ENCODE measurements at regions not wholly inside any gene's neighbourhood (a gene's known extent, or its start where the extent isn't known, plus 50 kb on each side); places are given as distances from the start of the nearest gene placed in this dataset.

- no peak overlapping the region for H3K4me3 ChIP-seq (ENCODE audit: low read depth, low read length)
- DNase-seq (ENCODE audit: low read depth): no peak
- no peak for TF ChIP-seq CTCF (conservative IDR thresholded peaks at IDR 0.05; ENCODE audit: low read depth, low read length)
Measured at GRCh38 chr1:8171751-8172464, 145.8 kb upstream of the ERRFI1 start.

GRCh38 chr1:8170059-8170835, 144.1 kb upstream of the ERRFI1 start:
- no peak for TF ChIP-seq CTCF (conservative IDR thresholded peaks at IDR 0.05; ENCODE audit: low read depth, low read length)
- no peak overlapping the region for H3K4me3 ChIP-seq (ENCODE audit: low read depth, low read length)

GRCh38 chr1:8169364-8170058, 143.4 kb upstream of the ERRFI1 start:
- peak; percentile 96 for DNase-seq (ENCODE audit: low read depth)
- H3K4me3 ChIP-seq (ENCODE audit: low read depth, low read length): no peak overlapping the region
- no peak for TF ChIP-seq CTCF (conservative IDR thresholded peaks at IDR 0.05; ENCODE audit: low read depth, low read length)

More at GRCh38 chr1:8170059-8170835, 144.1 kb upstream of the ERRFI1 start:
- no peak for DNase-seq (ENCODE audit: low read depth)

- no peak for TF ChIP-seq CTCF (conservative IDR thresholded peaks at IDR 0.05; ENCODE audit: low read depth, low read length)
- no peak overlapping the region for H3K4me3 ChIP-seq (ENCODE audit: low read depth, low read length)
- no peak for DNase-seq (ENCODE audit: low read depth)
Measured at GRCh38 chr1:8167936-8168335, 141.8 kb upstream of the ERRFI1 start.

GRCh38 chr1:8166406-8166805, 140.3 kb upstream of the ERRFI1 start:
- TF ChIP-seq CTCF (conservative IDR thresholded peaks at IDR 0.05; ENCODE audit: low read depth, low read length): no peak
- DNase-seq (ENCODE audit: low read depth): no peak
- no peak overlapping the region for H3K4me3 ChIP-seq (ENCODE audit: low read depth, low read length)

- peak; percentile 32 for TF ChIP-seq CTCF (conservative IDR thresholded peaks at IDR 0.05; ENCODE audit: low read depth, low read length)
- H3K4me3 ChIP-seq (ENCODE audit: low read depth, low read length): no peak overlapping the region
- DNase-seq (ENCODE audit: low read depth): no peak
Measured at GRCh38 chr1:8165595-8166360, 139.7 kb upstream of the ERRFI1 start.
